ENCODE measurements at regions not wholly inside any gene's neighbourhood (a gene's known extent, or its start where the extent isn't known, plus 50 kb on each side); places are given as distances from the start of the nearest gene placed in this dataset.

DNA sequence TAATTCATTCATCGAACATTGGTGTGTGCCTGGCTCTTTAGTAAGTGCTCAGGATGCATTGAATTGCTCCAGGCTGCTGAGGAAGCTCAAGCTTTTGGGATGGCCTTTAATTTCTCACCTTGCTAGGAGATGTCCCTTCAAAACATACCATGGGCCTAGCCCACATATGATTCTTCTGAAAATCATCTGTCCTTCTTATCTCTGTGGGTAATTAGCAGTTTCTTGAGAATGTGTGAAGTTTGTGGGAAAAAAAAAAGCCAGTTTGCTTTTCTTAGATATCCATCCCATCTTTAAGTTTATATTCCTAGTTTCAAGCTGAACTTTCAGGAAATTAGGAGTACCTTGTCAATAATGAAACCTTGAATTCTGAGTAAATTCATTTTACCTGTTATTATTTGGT is 532.3 kb upstream of the SUCLG2 start:
- Histone ChIP-seq H3F3A (ENCODE audit: low read depth) (no peaks in the 10 kb centered on the region), H3K27me3 (ENCODE audit: insufficient read depth, low read length, poor library complexity, severe bottlenecking) (no peaks in the 10 kb centered on the region), H3K79me2 (ENCODE audit: insufficient read depth, low read length) (no peaks in the 10 kb centered on the region), H3K9me3 (ENCODE audit: insufficient read depth, low read depth, low read length) (no peaks in the 10 kb centered on the region), H4K20me1 (ENCODE audit: insufficient read depth, low read length, poor library complexity, severe bottlenecking) (no peaks in the 10 kb centered on the region), H3K4me3 (ENCODE audit: low read length, poor library complexity, severe bottlenecking) (no peak overlapping the region), H3K36me3 (ENCODE audit: insufficient read depth, low read length) (no peaks in the 10 kb centered on the region), H3K4me1 (ENCODE audit: insufficient read depth, low read length, poor library complexity, severe bottlenecking) (no peaks in the 10 kb centered on the region), H2AFZ (ENCODE audit: low read length) (no peak overlapping the region), H3K9me2 (replicated peaks; ENCODE audit: low read depth, low read length) (no peaks in the 10 kb centered on the region), H3K9ac (ENCODE audit: low read depth, low read length, poor library complexity, severe bottlenecking) (no peak overlapping the region), H3K4me2 (ENCODE audit: low read depth, low read length, poor library complexity, severe bottlenecking) (no peak overlapping the region)
- TF ChIP-seq EZH2phosphoT487 (IDR thresholded peaks at IDR 0.05; ENCODE audit: borderline replicate concordance): no peak
- TF ChIP-seq, protein P1, sequence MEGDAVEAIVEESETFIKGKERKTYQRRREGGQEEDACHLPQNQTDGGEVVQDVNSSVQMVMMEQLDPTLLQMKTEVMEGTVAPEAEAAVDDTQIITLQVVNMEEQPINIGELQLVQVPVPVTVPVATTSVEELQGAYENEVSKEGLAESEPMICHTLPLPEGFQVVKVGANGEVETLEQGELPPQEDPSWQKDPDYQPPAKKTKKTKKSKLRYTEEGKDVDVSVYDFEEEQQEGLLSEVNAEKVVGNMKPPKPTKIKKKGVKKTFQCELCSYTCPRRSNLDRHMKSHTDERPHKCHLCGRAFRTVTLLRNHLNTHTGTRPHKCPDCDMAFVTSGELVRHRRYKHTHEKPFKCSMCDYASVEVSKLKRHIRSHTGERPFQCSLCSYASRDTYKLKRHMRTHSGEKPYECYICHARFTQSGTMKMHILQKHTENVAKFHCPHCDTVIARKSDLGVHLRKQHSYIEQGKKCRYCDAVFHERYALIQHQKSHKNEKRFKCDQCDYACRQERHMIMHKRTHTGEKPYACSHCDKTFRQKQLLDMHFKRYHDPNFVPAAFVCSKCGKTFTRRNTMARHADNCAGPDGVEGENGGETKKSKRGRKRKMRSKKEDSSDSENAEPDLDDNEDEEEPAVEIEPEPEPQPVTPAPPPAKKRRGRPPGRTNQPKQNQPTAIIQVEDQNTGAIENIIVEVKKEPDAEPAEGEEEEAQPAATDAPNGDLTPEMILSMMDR (conservative IDR thresholded peaks at IDR 0.05; ENCODE audit: low read length): no peak

DNA sequence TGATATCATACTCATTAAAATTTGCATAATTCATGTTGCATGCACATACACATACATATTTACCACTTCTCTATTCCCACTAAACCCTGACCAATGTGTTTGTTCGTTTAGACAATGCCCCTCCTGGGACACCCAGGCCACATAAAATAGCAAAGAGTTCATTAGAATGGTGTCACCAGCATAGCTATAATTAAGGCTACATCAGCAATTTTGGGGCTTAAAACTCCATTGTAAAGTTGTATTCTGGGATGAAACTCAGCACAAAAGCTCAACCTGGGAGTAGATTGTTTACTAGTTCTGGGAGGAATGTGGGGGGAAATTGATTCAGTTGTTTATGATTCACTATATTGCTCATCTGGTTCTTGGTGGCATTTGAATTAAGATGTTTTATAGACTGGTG is 522.2 kb upstream of the SUCLG2 start:
- no peaks in the 10 kb centered on the region for H3K27me3 ChIP-seq (ENCODE audit: insufficient read depth, low read length, poor library complexity, severe bottlenecking)
- no peaks in the 10 kb centered on the region for H3K36me3 ChIP-seq (ENCODE audit: insufficient read depth, low read length)
- H3K9me3 ChIP-seq (ENCODE audit: insufficient read depth, low read depth, low read length): no peaks in the 10 kb centered on the region
- no peaks in the 10 kb centered on the region for H3K79me2 ChIP-seq (ENCODE audit: insufficient read depth, low read length)
- H3K4me1 ChIP-seq (ENCODE audit: insufficient read depth, low read length, poor library complexity, severe bottlenecking): no peaks in the 10 kb centered on the region
- no peak overlapping the region for H3K9ac ChIP-seq (ENCODE audit: low read depth, low read length, poor library complexity, severe bottlenecking)
- H3K9me2 ChIP-seq (replicated peaks; ENCODE audit: low read depth, low read length): no peaks in the 10 kb centered on the region
- no peak overlapping the region for H3K4me2 ChIP-seq (ENCODE audit: low read depth, low read length, poor library complexity, severe bottlenecking)
- H3F3A ChIP-seq (ENCODE audit: low read depth): no peaks in the 10 kb centered on the region
- H4K20me1 ChIP-seq (ENCODE audit: insufficient read depth, low read length, poor library complexity, severe bottlenecking): no peaks in the 10 kb centered on the region
- H3K4me3 ChIP-seq (ENCODE audit: low read length, poor library complexity, severe bottlenecking): no peak overlapping the region
- TF ChIP-seq EZH2phosphoT487 (IDR thresholded peaks at IDR 0.05; ENCODE audit: borderline replicate concordance): no peak
- TF ChIP-seq, protein P1 (conservative IDR thresholded peaks at IDR 0.05; ENCODE audit: low read length): no peak
- H2AFZ ChIP-seq (ENCODE audit: low read length): no peak overlapping the region

DNA sequence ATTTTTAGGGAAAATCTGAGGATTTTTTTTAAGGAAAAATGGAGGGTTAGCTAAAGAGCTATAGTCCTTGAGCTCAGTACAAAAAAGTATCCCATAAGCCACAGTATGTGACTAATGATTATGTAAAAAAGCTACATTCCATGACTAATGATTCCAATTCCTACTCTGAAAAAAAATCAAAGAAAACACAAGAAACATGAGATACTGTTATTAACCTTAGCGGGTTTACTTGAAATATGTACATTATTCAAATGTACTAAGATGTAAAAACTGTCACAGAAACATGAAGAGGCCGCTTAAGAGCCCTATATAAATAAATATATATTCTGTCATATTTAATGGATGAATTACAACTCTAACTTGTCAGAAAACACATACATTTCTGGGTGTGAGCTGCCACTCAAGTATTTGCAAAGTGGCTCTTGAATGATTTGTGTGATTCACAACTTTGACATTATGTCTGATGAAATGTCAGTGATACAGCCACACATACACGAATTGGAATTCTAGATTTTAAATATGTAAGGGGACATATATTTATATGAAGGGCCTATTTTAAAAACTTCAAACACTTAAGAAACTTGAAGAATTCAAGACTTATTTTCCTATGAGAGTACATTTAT is 518.7 kb upstream of the SUCLG2 start:
- Histone ChIP-seq H3K79me2 (ENCODE audit: insufficient read depth, low read length) (no peaks in the 10 kb centered on the region), H3K9me3 (ENCODE audit: insufficient read depth, low read depth, low read length) (no peaks in the 10 kb centered on the region; the same call in 1 of the 2 replicates), H3K36me3 (ENCODE audit: insufficient read depth, low read length) (no peaks in the 10 kb centered on the region)

More for the DNA sequence above, 518.7 kb upstream of the SUCLG2 start:
- Histone ChIP-seq H3K4me2 (ENCODE audit: low read depth, low read length, poor library complexity, severe bottlenecking) (no peak overlapping the region), H3K4me1 (ENCODE audit: insufficient read depth, low read length, poor library complexity, severe bottlenecking) (no peaks in the 10 kb centered on the region), H3K9ac (ENCODE audit: low read depth, low read length, poor library complexity, severe bottlenecking) (no peak overlapping the region), H3F3A (ENCODE audit: low read depth) (no peaks in the 10 kb centered on the region), H3K9me2 (replicated peaks; ENCODE audit: low read depth, low read length) (no peaks in the 10 kb centered on the region), H3K4me3 (ENCODE audit: low read length, poor library complexity, severe bottlenecking) (no peak overlapping the region), H4K20me1 (ENCODE audit: insufficient read depth, low read length, poor library complexity, severe bottlenecking) (no peaks in the 10 kb centered on the region), H3K27me3 (ENCODE audit: insufficient read depth, low read length, poor library complexity, severe bottlenecking) (no peaks in the 10 kb centered on the region), H2AFZ (ENCODE audit: low read length) (no peak overlapping the region)
- TF ChIP-seq, protein P1 (conservative IDR thresholded peaks at IDR 0.05; ENCODE audit: low read length): no peak
- no peak for TF ChIP-seq EZH2phosphoT487 (IDR thresholded peaks at IDR 0.05; ENCODE audit: borderline replicate concordance)
